HG02870 (cell line): ENCODE measurements at regions not wholly inside any gene's neighbourhood (a gene's known extent, or its start where the extent isn't known, plus 50 kb on each side); places are given as distances from the start of the nearest gene placed in this dataset.
A peak's percentile ranks its signal among the peaks of the same experiment; 100 is the strongest.
"Not testable (repeated sequence)": the region's sequence is repeated elsewhere in the genome, so short reads cannot be mapped to it uniquely, and the experiment has no call there.

ENCODE experiments used
- ATAC-seq: cut with Tn5 transposase; IDR thresholded peaks from one replicate; pipeline ENCODE4 v1.9.1; 2021; ENCODE audit warnings: mild to moderate bottlenecking, moderate library complexity; ENCODE audit not compliant: unreplicated experiment

DNA sequence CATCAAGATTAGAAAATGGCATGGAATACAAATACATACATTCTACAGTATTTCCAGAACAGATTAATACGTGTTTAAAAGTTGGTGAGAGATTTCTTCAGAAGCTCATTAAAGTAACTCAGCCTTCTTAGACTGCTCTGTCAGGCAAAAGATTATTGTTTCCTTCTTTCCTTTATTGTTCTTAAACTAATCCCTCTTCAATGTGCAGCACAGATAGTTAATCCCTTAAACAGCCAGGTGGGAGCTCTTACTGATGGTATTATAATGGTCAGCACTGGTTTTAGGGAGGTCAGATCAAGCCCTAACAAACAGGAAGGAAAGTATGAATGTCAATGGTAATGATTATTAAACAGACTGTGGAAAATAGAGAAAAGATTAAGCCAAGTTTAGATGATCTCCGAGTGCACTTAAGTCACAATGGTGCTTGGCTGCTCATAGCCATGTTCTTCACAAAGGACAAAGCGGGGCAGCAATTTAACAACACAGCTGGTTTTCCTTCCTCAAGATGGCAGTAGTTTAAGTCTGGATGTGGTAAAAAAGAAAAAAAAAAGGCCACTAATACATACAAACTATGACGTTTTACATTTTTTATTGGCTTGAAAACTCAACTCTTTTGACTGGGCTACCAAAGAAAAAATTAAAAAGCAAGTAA is 992.6 kb downstream of the PCDH9 start:
- no peak for ATAC-seq

DNA sequence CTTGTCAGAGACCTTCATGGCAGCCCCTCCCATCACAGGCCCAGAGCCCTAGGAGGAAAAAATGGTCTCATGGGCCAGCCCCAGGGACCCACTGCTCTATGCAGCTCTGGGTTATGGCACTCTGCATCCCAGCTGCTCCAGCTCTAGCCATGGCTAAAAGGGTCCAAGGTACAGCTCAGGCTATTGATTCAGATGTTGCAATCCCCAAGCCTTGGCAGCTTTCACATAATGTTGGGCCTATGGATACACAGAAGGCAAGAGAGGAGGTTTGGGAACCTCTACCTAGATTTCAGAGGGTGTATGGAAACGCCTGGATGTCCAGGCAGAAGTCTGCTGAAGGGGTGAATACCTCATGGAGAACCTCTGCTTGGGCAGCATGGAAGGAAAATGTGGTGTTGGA is 996.0 kb downstream of the PCDH9 start:
- ATAC-seq: no peak

- not testable (repeated sequence) for ATAC-seq
Observed at GRCh38 chr13:66231958-66232357, 998.2 kb downstream of the PCDH9 start.

- ATAC-seq: no peak
Observed at GRCh38 chr13:66225072-66225471, 1005.1 kb downstream of the PCDH9 start.

- ATAC-seq: no peak
Observed at GRCh38 chr13:66224663-66225062, 1005.5 kb downstream of the PCDH9 start.

DNA sequence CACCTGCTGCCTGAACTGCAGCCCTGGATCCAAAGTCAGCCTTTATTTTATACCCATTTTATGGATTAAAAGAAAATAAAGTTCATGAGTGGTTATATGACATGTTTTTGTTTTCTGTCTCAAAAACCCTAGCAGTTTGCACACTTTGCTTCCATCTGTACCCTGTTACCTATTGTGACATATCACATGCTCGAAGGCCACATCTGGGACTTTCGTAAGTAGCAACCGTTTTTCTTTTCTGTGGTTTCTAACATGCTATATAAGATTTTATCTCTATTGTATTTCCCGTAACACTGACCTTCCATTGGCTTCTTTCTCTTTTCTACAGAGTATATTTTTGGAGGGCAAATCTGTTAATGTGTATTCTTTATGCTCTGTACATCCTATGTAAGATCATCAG is 1007.2 kb downstream of the PCDH9 start:
- ATAC-seq: peak; percentile 65

- no peak for ATAC-seq
Observed at GRCh38 chr13:66222127-66222526, 1008.0 kb downstream of the PCDH9 start.

- ATAC-seq: no peak
Observed at GRCh38 chr13:66219506-66219905, 1010.6 kb downstream of the PCDH9 start.

DNA sequence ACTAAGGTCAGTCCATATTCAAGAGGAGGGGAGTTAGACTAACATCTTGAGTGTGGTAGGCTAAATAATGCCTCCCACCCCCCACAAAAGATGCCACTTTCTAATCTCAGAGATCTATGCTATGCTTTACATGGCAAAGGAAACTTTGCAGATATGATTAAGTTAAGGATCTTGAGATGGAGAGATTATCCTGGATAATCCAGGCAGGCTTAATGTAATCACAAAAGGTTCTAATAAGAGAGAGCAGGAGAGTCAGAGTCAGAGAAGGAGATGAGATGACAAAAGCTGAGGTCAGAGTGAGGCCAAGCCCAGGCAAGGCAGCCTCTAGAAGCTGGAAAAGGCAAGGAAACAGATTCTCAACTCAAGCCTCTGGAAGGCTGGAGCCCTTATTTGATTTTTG is 1011.6 kb downstream of the PCDH9 start:
- no peak for ATAC-seq

DNA sequence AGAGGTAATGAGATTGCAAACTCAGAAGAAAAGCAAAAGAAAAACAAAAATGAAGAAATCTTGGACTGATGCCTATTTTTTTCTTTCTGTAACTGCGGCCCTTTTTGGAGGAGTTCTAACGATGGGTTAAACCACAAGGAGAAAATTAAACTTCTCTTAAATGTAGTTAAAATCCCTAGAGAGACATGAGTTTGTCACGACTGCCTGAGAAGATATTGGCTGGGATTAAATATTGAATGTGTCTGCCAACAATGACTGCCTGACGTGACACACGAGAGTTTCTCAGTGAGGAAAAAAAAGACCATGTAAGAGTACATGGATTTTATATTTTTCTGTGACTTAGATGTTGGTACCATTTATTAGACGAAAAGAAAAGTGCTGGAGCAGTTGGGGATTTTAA is 1013.4 kb downstream of the PCDH9 start:
- no peak for ATAC-seq

DNA sequence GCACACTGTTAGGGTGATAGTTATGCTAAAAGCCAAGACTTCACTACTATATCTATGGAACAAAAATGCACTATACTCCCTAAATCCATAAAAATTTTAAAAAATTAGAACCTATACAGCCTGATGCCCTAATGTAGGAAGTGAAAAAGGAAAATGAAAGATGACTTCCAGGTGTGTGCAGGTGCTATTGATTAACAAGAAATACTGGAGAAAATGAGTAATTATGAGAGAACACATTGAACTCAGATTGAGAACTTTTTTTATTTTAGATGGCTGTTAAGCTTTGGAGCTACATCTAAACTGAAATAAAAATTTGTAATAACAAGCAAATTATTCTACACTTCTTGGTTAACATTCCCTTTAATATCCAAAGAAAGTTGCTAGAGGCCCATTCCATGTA is 1015.7 kb downstream of the PCDH9 start:
- ATAC-seq: no peak

DNA sequence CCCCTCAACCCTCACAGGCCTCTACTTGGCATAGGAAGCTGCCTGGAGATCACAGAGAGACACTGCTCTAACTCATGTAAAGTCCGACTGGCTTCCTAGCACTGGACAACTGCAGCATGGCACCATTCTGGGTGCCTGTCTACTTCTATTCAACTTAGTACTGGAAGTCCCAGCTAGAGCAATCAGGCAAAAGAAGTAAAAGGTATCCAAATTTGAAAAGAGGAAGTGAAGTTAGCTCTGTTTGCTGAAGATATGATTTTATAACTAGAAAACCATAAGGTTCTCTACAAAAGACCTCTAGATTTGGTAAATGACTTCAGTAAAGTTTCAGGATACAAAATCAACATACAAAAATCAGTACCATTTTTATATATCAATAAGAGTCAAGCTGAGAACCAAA is 1017.6 kb downstream of the PCDH9 start:
- ATAC-seq: peak; percentile 55

DNA sequence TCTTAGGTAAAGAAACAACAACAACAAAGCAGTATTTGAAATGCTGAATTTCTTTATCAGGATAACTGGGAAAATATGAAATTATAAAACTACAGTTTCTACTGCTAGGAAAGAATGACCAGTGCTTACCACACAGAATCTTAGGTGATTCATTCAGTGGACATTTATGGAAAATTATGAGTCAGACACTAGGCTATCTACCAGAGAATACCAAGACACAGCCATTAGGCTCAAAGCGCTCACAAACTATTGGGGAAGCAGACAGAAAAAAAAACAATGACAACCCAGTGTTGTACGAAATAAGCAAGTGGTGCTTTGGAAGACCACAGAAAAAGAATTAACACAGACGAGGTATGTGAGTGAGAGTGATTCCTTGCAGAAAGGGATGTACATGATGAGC is 1019.5 kb downstream of the PCDH9 start:
- no peak for ATAC-seq

GRCh38 chr13:66208589-66208988 is 1021.5 kb downstream of the PCDH9 start:
- no peak for ATAC-seq

DNA sequence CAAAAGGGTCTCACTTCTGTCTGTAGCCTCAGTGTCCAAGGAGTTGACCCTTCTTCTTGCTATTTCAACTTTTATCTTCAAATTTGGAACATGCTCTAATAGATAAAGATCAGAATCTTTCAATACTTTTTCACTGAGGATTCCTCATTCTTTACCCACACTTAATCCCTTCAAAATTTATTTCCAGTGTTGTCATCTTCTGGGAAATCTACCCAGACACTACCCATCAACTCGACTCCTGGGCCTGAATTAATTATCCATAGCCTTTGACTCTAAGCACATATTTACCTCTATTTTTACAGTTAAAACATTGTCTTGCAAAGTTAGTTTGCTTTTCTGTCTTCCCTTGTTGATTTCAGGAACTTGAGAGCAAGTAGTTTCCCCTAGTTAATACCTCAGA is 1022.5 kb downstream of the PCDH9 start:
- no peak for ATAC-seq

DNA sequence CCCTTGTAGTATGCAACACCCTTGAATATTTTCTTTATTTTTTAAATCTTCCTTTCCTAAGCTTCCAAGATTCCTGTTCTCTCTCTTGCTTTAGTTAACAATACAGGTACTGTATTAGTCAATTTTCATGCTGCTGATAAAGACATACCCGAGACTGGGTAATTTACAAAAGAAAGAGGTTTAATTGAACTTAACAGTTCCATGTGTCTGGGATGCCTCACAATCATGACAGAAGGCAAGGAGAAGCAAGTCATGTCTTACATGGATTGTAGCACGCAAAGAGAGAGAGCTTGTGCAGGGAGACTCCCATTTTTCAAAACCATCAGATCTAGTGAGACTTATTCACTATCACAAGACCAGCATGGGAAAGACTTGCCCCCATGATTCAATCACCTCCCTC is 1024.3 kb downstream of the PCDH9 start:
- ATAC-seq: no peak

GRCh38 chr13:66200555-66200954 is 1029.6 kb downstream of the PCDH9 start:
- no peak for ATAC-seq

GRCh38 chr13:66195238-66195637 is 1034.9 kb downstream of the PCDH9 start:
- ATAC-seq: no peak

DNA sequence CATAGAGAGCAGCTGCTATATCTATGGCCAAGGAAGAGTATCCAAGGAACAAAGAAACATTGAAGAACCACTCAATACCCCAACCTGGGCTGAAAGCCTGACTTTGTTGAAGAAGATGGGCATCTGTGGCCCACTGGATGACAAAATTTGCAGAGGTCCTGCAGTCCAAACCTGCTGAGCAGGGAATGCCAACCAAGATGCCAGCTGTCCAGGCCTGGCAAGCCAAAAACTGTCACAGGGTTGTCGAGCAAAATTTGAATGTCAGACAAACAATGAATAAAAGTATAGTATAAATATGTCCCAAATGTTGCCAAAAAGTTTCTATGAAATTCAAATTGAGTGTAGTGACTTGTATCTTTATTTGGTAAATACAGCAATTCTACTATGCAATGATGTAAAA is 1040.2 kb downstream of the PCDH9 start:
- no peak for ATAC-seq

- ATAC-seq: no peak
Observed at GRCh38 chr13:66180836-66181235, 1049.3 kb downstream of the PCDH9 start.

GRCh38 chr13:66171920-66172319 is 1058.2 kb downstream of the PCDH9 start:
- ATAC-seq: no peak

DNA sequence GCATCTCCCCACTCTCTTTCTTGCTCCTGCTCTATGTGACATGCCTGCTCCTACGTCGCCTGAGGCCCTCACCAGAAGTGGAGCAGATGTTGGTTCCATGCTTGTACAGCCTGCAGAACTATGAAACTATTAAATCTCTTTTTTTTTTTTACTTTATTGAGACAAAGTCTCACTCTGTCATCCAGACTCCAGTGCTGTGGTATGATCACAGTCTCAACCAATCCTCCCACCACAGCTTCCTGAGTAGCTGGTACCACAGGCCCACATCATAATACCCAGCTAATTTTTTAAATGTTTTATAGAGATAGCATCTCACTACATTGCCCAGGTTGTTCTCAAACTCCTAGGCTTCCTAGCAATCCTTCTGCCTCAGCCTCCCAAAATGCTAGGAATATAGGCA is 1067.7 kb downstream of the PCDH9 start:
- no peak for ATAC-seq

- peak; percentile 76 for ATAC-seq
Observed at GRCh38 chr13:66159511-66159910, 1070.6 kb downstream of the PCDH9 start.
